Spleen (tissue), 7 donors: ENCODE measurements at regions not wholly inside any gene's neighbourhood (a gene's known extent, or its start where the extent isn't known, plus 50 kb on each side); places are given as distances from the start of the nearest gene placed in this dataset.

Source experiments
- CTCF ChIP-seq, 11 experiments: fragments of 200-600 bp in 7 of 11; fragments of 450-650 bp in 4 of 11; sonication (generic) in 4 of 11; IDR thresholded peaks in 8 of 11; conservative IDR thresholded peaks in 3 of 11; 1 replicate in 7 of 11; 2 replicates in 4 of 11; pipeline versions ENCODE4 v1.4.0 to v1.8.0; 2016 to 2021; ENCODE audit warnings: antibody characterized with exemption in 11 of 11, inconsistent platforms in 4 of 11, mild to moderate bottlenecking in 1 of 11
- POLR2AphosphoS5 ChIP-seq, 3 donors: sonication (generic); formaldehyde crosslinking; IDR thresholded peaks; one replicate each; pipeline ENCODE4 v1.5.1; 2017; ENCODE audit warnings: antibody characterized with exemption in 3 of 3
- donor health status: DM: no; HTN: no; CAD: no; lungs with moderate emphysema.
- donor health status: DM: no; HTN: no; CAD: no.
- donor health status: DM: no; HTN: no; CAD: no.

DNA sequence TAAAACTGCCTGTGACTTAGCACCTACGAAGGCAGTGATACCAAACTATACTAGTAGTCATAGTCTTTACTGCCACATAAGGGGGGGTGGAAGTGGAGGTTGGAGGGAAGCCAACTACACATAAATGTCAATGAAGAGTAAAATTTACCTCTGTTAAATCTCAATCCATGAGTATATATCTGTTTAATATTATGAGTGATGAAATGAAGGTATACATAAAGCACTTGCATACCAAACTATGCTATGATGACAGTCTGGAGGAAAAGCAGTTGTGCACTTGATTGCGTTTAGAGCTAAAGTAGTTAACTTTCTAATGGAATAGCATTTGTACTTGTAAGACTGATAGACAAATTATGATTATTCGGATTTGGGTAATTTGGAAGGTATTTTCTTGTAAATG lies 129.2 kb upstream of the POU5F2 start:
- TF ChIP-seq CTCF (IDR thresholded peaks at IDR 0.05 in 8 of 11, conservative IDR thresholded peaks at IDR 0.05 in 3 of 11), result no peak
- TF ChIP-seq POLR2AphosphoS5 (IDR thresholded peaks at IDR 0.05), result no peak
